GM18499 (cell line): ENCODE measurements at regions not wholly inside any gene's neighbourhood (a gene's known extent, or its start where the extent isn't known, plus 50 kb on each side); places are given as distances from the start of the nearest gene placed in this dataset.
"Not testable (repeated sequence)": the region's sequence is repeated elsewhere in the genome, so short reads cannot be mapped to it uniquely, and the experiment has no call there.

ENCODE experiments used
- ATAC-seq: cut with Tn5 transposase; IDR thresholded peaks from one replicate; pipeline ENCODE4 v1.9.1; 2021; ENCODE audit warnings: moderate number of reproducible peaks; ENCODE audit not compliant: insufficient read depth, unreplicated experiment

- no peak for ATAC-seq
Measured at GRCh38 chr11:88061111-88061510, 114.1 kb downstream of the RAB38 start.

GRCh38 chr11:88059326-88059725 lies 115.9 kb downstream of the RAB38 start:
- ATAC-seq: no peak

GRCh38 chr11:88051396-88051795 lies 123.8 kb downstream of the RAB38 start:
- no peak for ATAC-seq

- ATAC-seq: no peak
Measured at GRCh38 chr11:88050247-88050646, 125.0 kb downstream of the RAB38 start.

GRCh38 chr11:88045288-88045687 lies 130.0 kb downstream of the RAB38 start:
- not testable (repeated sequence) for ATAC-seq

- not testable (repeated sequence) for ATAC-seq
Measured at GRCh38 chr11:88044658-88045057, 130.6 kb downstream of the RAB38 start.

- ATAC-seq: no peak
Measured at GRCh38 chr11:88043149-88043548, 132.1 kb downstream of the RAB38 start.

GRCh38 chr11:88042647-88043046 lies 132.6 kb downstream of the RAB38 start:
- no peak for ATAC-seq

GRCh38 chr11:88042238-88042637 lies 133.0 kb downstream of the RAB38 start:
- ATAC-seq: no peak

GRCh38 chr11:88041679-88042078 lies 133.6 kb downstream of the RAB38 start:
- no peak for ATAC-seq

GRCh38 chr11:88040148-88040496 lies 135.1 kb downstream of the RAB38 start:
- ATAC-seq: no peak

- ATAC-seq: no peak
Measured at GRCh38 chr11:88039476-88040147, 135.6 kb downstream of the RAB38 start.

GRCh38 chr11:88038063-88038462 lies 137.2 kb downstream of the RAB38 start:
- ATAC-seq: no peak

- no peak for ATAC-seq
Measured at GRCh38 chr11:88036701-88037100, 138.5 kb downstream of the RAB38 start.

- ATAC-seq: no peak
Measured at GRCh38 chr11:88035271-88035670, 140.0 kb downstream of the RAB38 start.

GRCh38 chr11:88017666-88018065 lies 157.6 kb downstream of the RAB38 start:
- ATAC-seq: no peak

- ATAC-seq: no peak
Measured at GRCh38 chr11:88016392-88017170, 158.7 kb downstream of the RAB38 start.

GRCh38 chr11:88015170-88015569 lies 160.1 kb downstream of the RAB38 start:
- no peak for ATAC-seq

- no peak for ATAC-seq
Measured at GRCh38 chr11:88013508-88014065, 161.7 kb downstream of the RAB38 start.

GRCh38 chr11:88012456-88012855 lies 162.8 kb downstream of the RAB38 start:
- no peak for ATAC-seq

- ATAC-seq: no peak
Measured at GRCh38 chr11:87976009-87976408, 199.2 kb downstream of the RAB38 start.

- no peak for ATAC-seq
Measured at GRCh38 chr11:87974797-87975196, 200.4 kb downstream of the RAB38 start.
